MG63 (cell line): ENCODE measurements at regions not wholly inside any gene's neighbourhood (a gene's known extent, or its start where the extent isn't known, plus 50 kb on each side); places are given as distances from the start of the nearest gene placed in this dataset.
"Not testable (repeated sequence)": the region's sequence is repeated elsewhere in the genome, so short reads cannot be mapped to it uniquely, and the experiment has no call there.

Source experiments
- DNase-seq: peaks from one replicate; pipeline ENCODE4 v3.0.0-alpha.2; 2020
- H3K27me3 ChIP-seq: fragments of 250-450 bp; sonication (Bioruptor Pico); 2 replicates; pipeline ENCODE4 v1.5.1; 2020; ENCODE audit warnings: mild to moderate bottlenecking, moderate library complexity
- H3K36me3 ChIP-seq: fragments of 250-450 bp; sonication (Bioruptor Pico); 2 replicates; pipeline ENCODE4 v1.5.1; 2020; ENCODE audit warnings: mild to moderate bottlenecking, moderate library complexity
- H3K4me3 ChIP-seq: fragments of 250-450 bp; sonication (Bioruptor Pico); 2 replicates; pipeline ENCODE4 v1.5.1; 2020; ENCODE audit warnings: mild to moderate bottlenecking, moderate library complexity
- H3K9me3 ChIP-seq: fragments of 250-450 bp; sonication (Bioruptor Pico); 2 replicates; pipeline ENCODE4 v1.5.1; 2020; ENCODE audit warnings: mild to moderate bottlenecking, moderate library complexity

GRCh38 chr1:177891809-177892208, 78.0 kb downstream of the SEC16B start:
- Histone ChIP-seq H3K9me3 (peaks cover 7% of the 10 kb centered on the region), H3K36me3 (no peaks in the 10 kb centered on the region), H3K4me3 (no peak overlapping the region), H3K27me3 (no peaks in the 10 kb centered on the region; the same call in 1 of the 2 replicates)
- no peak for DNase-seq

DNA sequence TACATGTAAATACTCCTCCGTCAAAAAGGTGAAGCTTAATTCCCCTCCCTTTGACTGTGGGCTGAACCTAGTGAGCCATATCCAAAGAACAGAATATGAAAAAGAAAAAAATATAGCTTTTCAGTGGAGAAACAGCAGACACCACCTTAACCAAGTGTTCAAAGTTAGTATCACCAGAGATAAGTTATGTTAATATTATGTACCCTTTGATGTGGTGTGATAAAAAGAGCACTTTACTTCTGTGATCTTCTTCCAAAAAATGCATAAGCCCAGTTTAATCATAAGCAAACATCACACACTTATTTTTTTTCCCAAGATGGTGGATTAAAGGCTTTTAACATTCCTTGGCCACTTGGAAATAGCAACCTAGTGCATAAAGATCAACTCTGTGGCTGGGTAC, 79.4 kb downstream of the SEC16B start:
- Histone ChIP-seq H3K9me3 (peaks cover 7% of the 10 kb centered on the region), H3K27me3 (no peaks in the 10 kb centered on the region), H3K4me3 (no peak overlapping the region), H3K36me3 (no peaks in the 10 kb centered on the region)
- no peak for DNase-seq

GRCh38 chr1:177884479-177885021, 85.3 kb downstream of the SEC16B start:
- no peak for DNase-seq

GRCh38 chr1:177883581-177883980, 86.3 kb downstream of the SEC16B start:
- no peaks in the 10 kb centered on the region for H3K27me3 ChIP-seq
- no peak for DNase-seq
- no peak overlapping the region for H3K4me3 ChIP-seq
- no peaks in the 10 kb centered on the region for H3K36me3 ChIP-seq
- no peaks in the 10 kb centered on the region; the same call in 1 of the 2 replicates for H3K9me3 ChIP-seq

More at GRCh38 chr1:177884479-177885021, 85.3 kb downstream of the SEC16B start:
- Histone ChIP-seq H3K36me3 (no peaks in the 10 kb centered on the region), H3K27me3 (no peaks in the 10 kb centered on the region), H3K4me3 (no peak overlapping the region), H3K9me3 (no peaks in the 10 kb centered on the region; the same call in 1 of the 2 replicates)

GRCh38 chr1:177880339-177880891, 89.4 kb downstream of the SEC16B start:
- Histone ChIP-seq H3K4me3 (no peak overlapping the region), H3K9me3 (no peaks in the 10 kb centered on the region), H3K27me3 (no peaks in the 10 kb centered on the region), H3K36me3 (no peaks in the 10 kb centered on the region)
- no peak for DNase-seq

- Histone ChIP-seq H3K4me3 (no peak overlapping the region), H3K9me3 (no peaks in the 10 kb centered on the region), H3K27me3 (no peaks in the 10 kb centered on the region), H3K36me3 (no peaks in the 10 kb centered on the region)
- DNase-seq, result no peak
Observed at GRCh38 chr1:177877086-177877485, 92.8 kb downstream of the SEC16B start.

DNA sequence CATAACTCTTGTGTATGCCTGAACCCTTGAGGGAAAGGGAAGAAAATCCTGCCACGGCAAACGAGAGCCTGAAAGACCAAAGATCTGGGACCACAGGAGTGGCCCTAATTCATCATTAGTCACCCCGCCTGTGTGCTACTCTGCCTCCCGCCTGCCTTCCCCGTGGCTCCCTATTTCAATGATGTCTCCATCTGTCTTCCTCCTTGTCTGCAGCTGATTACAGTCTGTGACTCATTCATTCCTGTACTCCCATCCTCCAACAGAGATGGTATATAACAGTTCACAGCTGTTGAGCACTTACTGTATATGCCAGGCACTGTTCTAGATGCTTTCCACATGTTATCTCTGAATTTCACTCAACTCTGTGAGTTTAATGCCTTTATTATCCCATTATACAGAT, 96.6 kb downstream of the SEC16B start:
- Histone ChIP-seq H3K4me3 (no peak overlapping the region), H3K9me3 (no peaks in the 10 kb centered on the region), H3K27me3 (no peaks in the 10 kb centered on the region), H3K36me3 (no peaks in the 10 kb centered on the region)
- DNase-seq, result peak; percentile 73

GRCh38 chr1:177872308-177872900, 97.5 kb downstream of the SEC16B start:
- Histone ChIP-seq H3K9me3 (no peaks in the 10 kb centered on the region), H3K4me3 (no peak overlapping the region), H3K27me3 (no peaks in the 10 kb centered on the region), H3K36me3 (no peaks in the 10 kb centered on the region)
- no peak for DNase-seq

- H3K4me3 ChIP-seq, result no peak overlapping the region
- no peak for DNase-seq
- H3K9me3 ChIP-seq, result no peaks in the 10 kb centered on the region
- no peaks in the 10 kb centered on the region for H3K27me3 ChIP-seq
- no peaks in the 10 kb centered on the region for H3K36me3 ChIP-seq
Observed at GRCh38 chr1:177871613-177872307, 98.1 kb downstream of the SEC16B start.

GRCh38 chr1:177869586-177869985, 100.3 kb downstream of the SEC16B start:
- Histone ChIP-seq H3K4me3 (no peak overlapping the region), H3K9me3 (no peaks in the 10 kb centered on the region), H3K36me3 (no peaks in the 10 kb centered on the region), H3K27me3 (no peaks in the 10 kb centered on the region)
- no peak for DNase-seq

DNA sequence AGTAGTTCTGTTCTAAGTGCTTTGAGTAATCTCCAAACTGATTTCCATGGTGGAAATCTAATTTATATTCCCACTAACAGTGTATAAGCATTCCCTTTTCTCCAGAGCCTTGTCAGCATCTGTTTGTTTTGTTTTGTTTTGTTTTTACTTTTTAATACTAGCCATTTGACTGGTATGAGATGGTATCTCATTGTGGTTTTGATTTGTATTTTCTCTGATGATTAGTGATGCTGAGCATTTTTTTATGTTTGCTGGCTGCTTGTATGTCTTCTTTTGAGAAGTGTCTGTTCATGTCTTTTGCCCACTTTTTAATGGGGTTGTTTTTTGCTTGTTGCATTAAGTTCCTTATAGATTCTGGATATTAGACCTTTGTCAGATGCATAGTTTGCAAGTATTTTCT, 100.8 kb downstream of the SEC16B start:
- H3K9me3 ChIP-seq, DNase-seq, H3K36me3 ChIP-seq, H3K4me3 ChIP-seq, H3K27me3 ChIP-seq: not testable (repeated sequence)

DNA sequence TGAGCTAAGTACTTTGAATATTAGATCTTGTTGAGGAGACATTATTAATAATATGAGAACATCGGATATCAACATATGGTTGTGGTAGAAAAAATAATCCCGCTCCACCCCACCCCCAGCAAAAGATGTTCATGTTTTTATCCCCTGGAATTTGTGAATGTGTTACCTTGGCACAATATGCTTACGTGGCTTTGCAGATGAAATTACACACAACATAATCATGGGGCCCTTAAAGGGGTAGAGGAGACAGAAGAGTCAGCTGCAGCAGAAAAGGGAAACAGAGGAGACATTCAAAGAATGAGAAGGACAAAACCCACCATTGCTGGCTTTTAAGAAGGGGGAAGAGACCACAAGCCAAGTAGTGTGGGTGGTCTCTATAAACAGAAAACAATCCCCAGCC, 104.1 kb downstream of the SEC16B start:
- H3K9me3 ChIP-seq, result no peaks in the 10 kb centered on the region
- no peaks in the 10 kb centered on the region for H3K27me3 ChIP-seq
- DNase-seq, result no peak
- no peak overlapping the region for H3K4me3 ChIP-seq
- H3K36me3 ChIP-seq, result no peaks in the 10 kb centered on the region

GRCh38 chr1:177864538-177865305, 105.1 kb downstream of the SEC16B start:
- Histone ChIP-seq H3K36me3 (no peaks in the 10 kb centered on the region), H3K27me3 (no peaks in the 10 kb centered on the region), H3K4me3 (no peak overlapping the region), H3K9me3 (no peaks in the 10 kb centered on the region)
- DNase-seq, result no peak

GRCh38 chr1:177863796-177864195, 106.1 kb downstream of the SEC16B start:
- peak; percentile 65 for DNase-seq
- Histone ChIP-seq H3K9me3 (no peaks in the 10 kb centered on the region), H3K36me3 (no peaks in the 10 kb centered on the region), H3K27me3 (no peaks in the 10 kb centered on the region), H3K4me3 (no peak overlapping the region)

DNA sequence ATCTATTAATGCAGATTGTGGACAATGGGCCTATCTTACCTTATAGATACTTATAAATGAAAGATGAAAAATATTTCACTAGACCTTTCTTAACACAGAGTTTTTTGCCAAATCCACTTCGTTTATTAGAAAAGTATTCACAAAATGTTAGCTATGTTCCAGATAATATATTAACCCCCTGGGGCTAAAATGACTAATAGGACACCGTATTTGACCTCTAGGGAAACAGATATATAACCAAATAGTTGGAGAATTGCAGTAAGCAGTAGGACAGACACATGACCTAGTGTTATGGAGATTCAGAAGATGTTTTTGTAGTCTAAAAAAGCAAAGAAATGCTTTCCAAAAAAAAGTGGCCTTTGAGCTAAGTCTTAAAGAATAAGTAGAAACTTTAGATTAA, 106.9 kb downstream of the SEC16B start:
- DNase-seq, result no peak
- H3K4me3 ChIP-seq, result no peak overlapping the region
- H3K27me3 ChIP-seq, result no peaks in the 10 kb centered on the region
- H3K36me3 ChIP-seq, result no peaks in the 10 kb centered on the region
- H3K9me3 ChIP-seq, result no peaks in the 10 kb centered on the region

GRCh38 chr1:177859572-177859971, 110.3 kb downstream of the SEC16B start:
- no peaks in the 10 kb centered on the region for H3K27me3 ChIP-seq

DNA sequence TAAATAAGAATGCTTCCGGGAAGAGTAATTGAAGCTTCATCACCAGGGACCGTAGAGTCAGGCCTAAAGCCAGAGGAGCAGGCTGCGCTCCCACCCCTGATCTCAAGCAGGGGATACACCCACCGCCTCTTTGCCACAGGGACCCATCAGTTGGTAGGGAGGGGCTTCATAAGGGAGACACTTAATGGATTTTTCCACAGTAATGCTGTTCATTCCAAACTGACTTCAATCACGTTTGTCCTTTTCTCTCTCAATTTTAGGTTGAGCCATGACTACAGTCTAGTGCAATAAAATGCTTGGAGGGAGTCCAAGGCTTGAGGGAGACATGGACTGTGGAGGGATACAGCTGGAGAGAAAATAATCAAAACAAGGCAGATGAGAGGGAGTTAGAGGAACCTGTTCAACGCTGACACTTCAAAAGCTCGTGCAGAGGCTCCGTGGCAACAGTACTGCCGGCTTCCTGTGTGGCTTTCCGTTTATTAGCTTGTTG, 111.5 kb downstream of the SEC16B start:
- no peak overlapping the region for H3K4me3 ChIP-seq
- peak; percentile 6 for DNase-seq

More at GRCh38 chr1:177859572-177859971, 110.3 kb downstream of the SEC16B start:
- Histone ChIP-seq H3K36me3 (no peaks in the 10 kb centered on the region), H3K4me3 (no peak overlapping the region), H3K9me3 (no peaks in the 10 kb centered on the region)
- DNase-seq, result no peak

More for the DNA sequence above, 111.5 kb downstream of the SEC16B start:
- no peaks in the 10 kb centered on the region for H3K9me3 ChIP-seq
- H3K27me3 ChIP-seq, result no peaks in the 10 kb centered on the region
- no peaks in the 10 kb centered on the region for H3K36me3 ChIP-seq
